ENCODE measurements at regions not wholly inside any gene's neighbourhood (a gene's known extent, or its start where the extent isn't known, plus 50 kb on each side); places are given as distances from the start of the nearest gene placed in this dataset.

GRCh38 chr12:124222368-124223245, 72.3 kb upstream of the RFLNA start:
- no peak for TF ChIP-seq POLR2A (IDR thresholded peaks at IDR 0.05)
- TF ChIP-seq, protein P1, sequence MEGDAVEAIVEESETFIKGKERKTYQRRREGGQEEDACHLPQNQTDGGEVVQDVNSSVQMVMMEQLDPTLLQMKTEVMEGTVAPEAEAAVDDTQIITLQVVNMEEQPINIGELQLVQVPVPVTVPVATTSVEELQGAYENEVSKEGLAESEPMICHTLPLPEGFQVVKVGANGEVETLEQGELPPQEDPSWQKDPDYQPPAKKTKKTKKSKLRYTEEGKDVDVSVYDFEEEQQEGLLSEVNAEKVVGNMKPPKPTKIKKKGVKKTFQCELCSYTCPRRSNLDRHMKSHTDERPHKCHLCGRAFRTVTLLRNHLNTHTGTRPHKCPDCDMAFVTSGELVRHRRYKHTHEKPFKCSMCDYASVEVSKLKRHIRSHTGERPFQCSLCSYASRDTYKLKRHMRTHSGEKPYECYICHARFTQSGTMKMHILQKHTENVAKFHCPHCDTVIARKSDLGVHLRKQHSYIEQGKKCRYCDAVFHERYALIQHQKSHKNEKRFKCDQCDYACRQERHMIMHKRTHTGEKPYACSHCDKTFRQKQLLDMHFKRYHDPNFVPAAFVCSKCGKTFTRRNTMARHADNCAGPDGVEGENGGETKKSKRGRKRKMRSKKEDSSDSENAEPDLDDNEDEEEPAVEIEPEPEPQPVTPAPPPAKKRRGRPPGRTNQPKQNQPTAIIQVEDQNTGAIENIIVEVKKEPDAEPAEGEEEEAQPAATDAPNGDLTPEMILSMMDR (IDR thresholded peaks at IDR 0.05): no peak
